GM23338 (cell line): ENCODE measurements at regions not wholly inside any gene's neighbourhood (a gene's known extent, or its start where the extent isn't known, plus 50 kb on each side); places are given as distances from the start of the nearest gene placed in this dataset.

Source experiments
- ATAC-seq: fragments of 200-7000 bp; cut with Tn5 transposase; 3 replicates; pipeline ENCODE4 v1.9.1; 2020
- DNase-seq: peaks from one replicate; pipeline ENCODE4 v3.0.0-alpha.2; 2015; ENCODE audit warnings: low spot score
- H2AFZ ChIP-seq: fragments of 200-600 bp; sonication (generic); 2 replicates; pipeline ENCODE4 v1.8.0; 2016; ENCODE audit warnings: antibody characterized with exemption, mild to moderate bottlenecking, moderate library complexity
- H3F3A ChIP-seq: fragments of 200-600 bp; sonication (generic); replicated peaks from 2 replicates; pipeline ENCODE4 v1.8.0; 2017; ENCODE audit warnings: antibody characterized with exemption, mixed run types, low read depth
- H3K27ac ChIP-seq: fragments of 200-600 bp; sonication (generic); 2 replicates; pipeline ENCODE4 v1.6.1; 2016; ENCODE audit warnings: low read depth
- H3K27me3 ChIP-seq: fragments of 200-600 bp; sonication (generic); 2 replicates; pipeline ENCODE4 v1.8.0; 2016; ENCODE audit warnings: mild to moderate bottlenecking, mixed run types, moderate library complexity; ENCODE audit not compliant: insufficient read depth
- H3K36me3 ChIP-seq: fragments of 200-600 bp; sonication (generic); 2 replicates; pipeline ENCODE4 v1.8.0; 2016; ENCODE audit warnings: mild to moderate bottlenecking; ENCODE audit not compliant: insufficient read depth
- H3K4me1 ChIP-seq: fragments of 200-600 bp; sonication (generic); 2 replicates; pipeline ENCODE4 v1.8.0; 2016; ENCODE audit warnings: mild to moderate bottlenecking, moderate library complexity; ENCODE audit not compliant: insufficient read depth
- H3K4me2 ChIP-seq: fragments of 200-600 bp; sonication (generic); 2 replicates; pipeline ENCODE4 v1.7.1; 2017; ENCODE audit warnings: mixed run types
- H3K4me3 ChIP-seq: fragments of 200-600 bp; sonication (generic); 2 replicates; pipeline ENCODE4 v1.6.1; 2016; ENCODE audit warnings: mixed run types
- H3K79me2 ChIP-seq: fragments of 200-600 bp; sonication (generic); replicated peaks from 2 replicates; pipeline ENCODE4 v1.8.0; 2017; ENCODE audit warnings: mild to moderate bottlenecking; ENCODE audit not compliant: insufficient read depth
- H3K9me2 ChIP-seq: fragments of 200-600 bp; sonication (generic); 2 replicates; pipeline ENCODE4 v1.8.0; 2017; ENCODE audit not compliant: insufficient read depth
- H4K20me1 ChIP-seq: fragments of 200-600 bp; sonication (generic); replicated peaks from 2 replicates; pipeline ENCODE4 v1.8.0; 2017; ENCODE audit warnings: mild to moderate bottlenecking; ENCODE audit not compliant: insufficient read depth
- H3K27ac Mint-ChIP-seq: 2 replicates; pipeline ENCODE4 v1.8.0; 2020; ENCODE audit warnings: inconsistent platforms, mild to moderate bottlenecking, moderate library complexity, mixed read lengths
- H3K27me3 Mint-ChIP-seq: 3 replicates; pipeline ENCODE4 v1.8.0; 2022; ENCODE audit warnings: low read depth, mild to moderate bottlenecking, moderate library complexity, mixed read lengths, inconsistent platforms; ENCODE audit not compliant: insufficient read depth, poor library complexity
- H3K36me3 Mint-ChIP-seq: 3 replicates; pipeline ENCODE4 v1.8.0; 2021; ENCODE audit warnings: low read depth, mild to moderate bottlenecking, inconsistent platforms, moderate library complexity, mixed read lengths
- H3K4me1 Mint-ChIP-seq: 3 replicates; pipeline ENCODE4 v1.8.0; 2020; ENCODE audit warnings: mild to moderate bottlenecking, inconsistent platforms, mixed read lengths
- H3K4me3 Mint-ChIP-seq: 3 replicates; pipeline ENCODE4 v1.8.0; 2021; ENCODE audit warnings: moderate library complexity, mild to moderate bottlenecking, inconsistent platforms, mixed read lengths
- H3K9me3 Mint-ChIP-seq: 3 replicates; pipeline ENCODE4 v1.8.0; 2020; ENCODE audit warnings: moderate library complexity, mild to moderate bottlenecking, inconsistent platforms, mixed read lengths
- CREB1 ChIP-seq: fragments of 250-450 bp; sonication (Bioruptor Pico); IDR thresholded peaks from 2 replicates; pipeline ENCODE4 v1.5.0; 2020; ENCODE audit warnings: low read depth, mild to moderate bottlenecking, moderate library complexity
- EZH2 ChIP-seq: fragments of 200-600 bp; sonication (generic); IDR thresholded peaks from one replicate; pipeline ENCODE4 v1.8.0; 2017; ENCODE audit warnings: antibody characterized with exemption, mild to moderate bottlenecking, low read depth; ENCODE audit not compliant: unreplicated experiment
- EZH2phosphoT487 ChIP-seq: fragments of 200-600 bp; sonication (generic); IDR thresholded peaks from one replicate; pipeline ENCODE4 v1.8.1; 2018; ENCODE audit warnings: antibody characterized with exemption; ENCODE audit not compliant: unreplicated experiment
- JUNB ChIP-seq: IDR thresholded peaks from one replicate; pipeline ENCODE4 v1.6.1; 2016; ENCODE audit warnings: antibody characterized with exemption; ENCODE audit not compliant: unreplicated experiment
- NANOG ChIP-seq: IDR thresholded peaks from 2 replicates; pipeline ENCODE4 v1.6.1; 2016; ENCODE audit warnings: antibody characterized with exemption, borderline replicate concordance
- POLR2AphosphoS5 ChIP-seq: IDR thresholded peaks from 2 replicates; pipeline ENCODE4 v1.6.1; 2016; ENCODE audit warnings: antibody characterized with exemption, low read depth
- STAT1 ChIP-seq: IDR thresholded peaks from one replicate; pipeline ENCODE4 v1.6.1; 2016; ENCODE audit warnings: antibody characterized with exemption; ENCODE audit not compliant: unreplicated experiment
- ZNF114 ChIP-seq: fragments of 250-450 bp; sonication (Bioruptor Pico); IDR thresholded peaks from 2 replicates; pipeline ENCODE4 v1.5.0; 2020; ENCODE audit warnings: mild to moderate bottlenecking, moderate library complexity
- ZNF331 ChIP-seq: fragments of 250-450 bp; sonication (Bioruptor Pico); IDR thresholded peaks from 2 replicates; pipeline ENCODE4 v1.5.0; 2020; ENCODE audit warnings: low read depth, mild to moderate bottlenecking, moderate library complexity
- TF ChIP-seq, protein P1 (sequence below): fragments of 250-450 bp; sonication (Bioruptor Pico); IDR thresholded peaks from 2 replicates; pipeline ENCODE4 v1.5.0; 2020; ENCODE audit warnings: mild to moderate bottlenecking, moderate library complexity
- TF ChIP-seq, protein P2 (sequence below): IDR thresholded peaks from 2 replicates; pipeline ENCODE4 v1.6.1; 2016; ENCODE audit warnings: antibody characterized with exemption
- TF ChIP-seq, protein P3 (sequence below): IDR thresholded peaks from one replicate; pipeline ENCODE4 v1.6.1; 2018; ENCODE audit warnings: antibody characterized with exemption; ENCODE audit not compliant: unreplicated experiment
- TF ChIP-seq, protein P4 (sequence below), 2 experiments: fragments of 200-600 bp in 1 of 2; sonication (generic) in 1 of 2; conservative IDR thresholded peaks; 2 replicates each; pipeline versions ENCODE4 v1.5.1 to v1.6.1; 2016 to 2017; ENCODE audit warnings: antibody characterized with exemption in 2 of 2, low read depth in 2 of 2, mild to moderate bottlenecking in 2 of 2, moderate library complexity in 1 of 2

DNA sequence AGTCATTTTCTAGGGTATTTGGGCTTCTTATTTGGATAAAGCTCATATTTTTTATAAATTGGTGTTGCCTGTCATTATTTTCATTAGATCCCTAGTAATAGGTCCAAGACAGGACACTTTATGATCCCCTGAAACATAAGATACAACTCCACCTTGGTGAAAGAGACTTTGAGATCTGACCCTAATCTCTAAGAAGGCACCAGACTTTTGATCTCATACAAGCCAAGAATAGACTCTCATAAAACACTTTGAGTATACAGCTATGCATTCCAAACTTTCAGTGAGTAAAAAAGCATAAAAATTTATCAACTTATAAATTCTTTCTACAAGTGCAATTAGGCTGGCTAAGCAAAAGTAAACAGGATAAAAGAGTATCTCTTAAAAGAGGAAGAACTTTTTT lies 451.2 kb downstream of the MN1 start:
- Mint-ChIP-seq H3K36me3 (no peaks in the 10 kb centered on the region), H3K9me3 (peaks cover 6% of the 10 kb centered on the region; the same call in 1 of the 3 replicates), H3K4me3 (no peak overlapping the region), H3K27me3 (peaks cover 5% of the 10 kb centered on the region), H3K4me1 (peaks cover 12% of the 10 kb centered on the region), H3K27ac (no peak overlapping the region)
- H3F3A ChIP-seq: no peaks in the 10 kb centered on the region
- H3K27me3 ChIP-seq: no peaks in the 10 kb centered on the region
- no peak overlapping the region for H2AFZ ChIP-seq
- no peaks in the 10 kb centered on the region; the same call in 1 of the 2 replicates for H4K20me1 ChIP-seq
- DNase-seq: no peak
- no peak overlapping the region for H3K4me2 ChIP-seq
- no peak for TF ChIP-seq ZNF114 (CRISPR knock-in tag)
- TF ChIP-seq, protein P1, sequence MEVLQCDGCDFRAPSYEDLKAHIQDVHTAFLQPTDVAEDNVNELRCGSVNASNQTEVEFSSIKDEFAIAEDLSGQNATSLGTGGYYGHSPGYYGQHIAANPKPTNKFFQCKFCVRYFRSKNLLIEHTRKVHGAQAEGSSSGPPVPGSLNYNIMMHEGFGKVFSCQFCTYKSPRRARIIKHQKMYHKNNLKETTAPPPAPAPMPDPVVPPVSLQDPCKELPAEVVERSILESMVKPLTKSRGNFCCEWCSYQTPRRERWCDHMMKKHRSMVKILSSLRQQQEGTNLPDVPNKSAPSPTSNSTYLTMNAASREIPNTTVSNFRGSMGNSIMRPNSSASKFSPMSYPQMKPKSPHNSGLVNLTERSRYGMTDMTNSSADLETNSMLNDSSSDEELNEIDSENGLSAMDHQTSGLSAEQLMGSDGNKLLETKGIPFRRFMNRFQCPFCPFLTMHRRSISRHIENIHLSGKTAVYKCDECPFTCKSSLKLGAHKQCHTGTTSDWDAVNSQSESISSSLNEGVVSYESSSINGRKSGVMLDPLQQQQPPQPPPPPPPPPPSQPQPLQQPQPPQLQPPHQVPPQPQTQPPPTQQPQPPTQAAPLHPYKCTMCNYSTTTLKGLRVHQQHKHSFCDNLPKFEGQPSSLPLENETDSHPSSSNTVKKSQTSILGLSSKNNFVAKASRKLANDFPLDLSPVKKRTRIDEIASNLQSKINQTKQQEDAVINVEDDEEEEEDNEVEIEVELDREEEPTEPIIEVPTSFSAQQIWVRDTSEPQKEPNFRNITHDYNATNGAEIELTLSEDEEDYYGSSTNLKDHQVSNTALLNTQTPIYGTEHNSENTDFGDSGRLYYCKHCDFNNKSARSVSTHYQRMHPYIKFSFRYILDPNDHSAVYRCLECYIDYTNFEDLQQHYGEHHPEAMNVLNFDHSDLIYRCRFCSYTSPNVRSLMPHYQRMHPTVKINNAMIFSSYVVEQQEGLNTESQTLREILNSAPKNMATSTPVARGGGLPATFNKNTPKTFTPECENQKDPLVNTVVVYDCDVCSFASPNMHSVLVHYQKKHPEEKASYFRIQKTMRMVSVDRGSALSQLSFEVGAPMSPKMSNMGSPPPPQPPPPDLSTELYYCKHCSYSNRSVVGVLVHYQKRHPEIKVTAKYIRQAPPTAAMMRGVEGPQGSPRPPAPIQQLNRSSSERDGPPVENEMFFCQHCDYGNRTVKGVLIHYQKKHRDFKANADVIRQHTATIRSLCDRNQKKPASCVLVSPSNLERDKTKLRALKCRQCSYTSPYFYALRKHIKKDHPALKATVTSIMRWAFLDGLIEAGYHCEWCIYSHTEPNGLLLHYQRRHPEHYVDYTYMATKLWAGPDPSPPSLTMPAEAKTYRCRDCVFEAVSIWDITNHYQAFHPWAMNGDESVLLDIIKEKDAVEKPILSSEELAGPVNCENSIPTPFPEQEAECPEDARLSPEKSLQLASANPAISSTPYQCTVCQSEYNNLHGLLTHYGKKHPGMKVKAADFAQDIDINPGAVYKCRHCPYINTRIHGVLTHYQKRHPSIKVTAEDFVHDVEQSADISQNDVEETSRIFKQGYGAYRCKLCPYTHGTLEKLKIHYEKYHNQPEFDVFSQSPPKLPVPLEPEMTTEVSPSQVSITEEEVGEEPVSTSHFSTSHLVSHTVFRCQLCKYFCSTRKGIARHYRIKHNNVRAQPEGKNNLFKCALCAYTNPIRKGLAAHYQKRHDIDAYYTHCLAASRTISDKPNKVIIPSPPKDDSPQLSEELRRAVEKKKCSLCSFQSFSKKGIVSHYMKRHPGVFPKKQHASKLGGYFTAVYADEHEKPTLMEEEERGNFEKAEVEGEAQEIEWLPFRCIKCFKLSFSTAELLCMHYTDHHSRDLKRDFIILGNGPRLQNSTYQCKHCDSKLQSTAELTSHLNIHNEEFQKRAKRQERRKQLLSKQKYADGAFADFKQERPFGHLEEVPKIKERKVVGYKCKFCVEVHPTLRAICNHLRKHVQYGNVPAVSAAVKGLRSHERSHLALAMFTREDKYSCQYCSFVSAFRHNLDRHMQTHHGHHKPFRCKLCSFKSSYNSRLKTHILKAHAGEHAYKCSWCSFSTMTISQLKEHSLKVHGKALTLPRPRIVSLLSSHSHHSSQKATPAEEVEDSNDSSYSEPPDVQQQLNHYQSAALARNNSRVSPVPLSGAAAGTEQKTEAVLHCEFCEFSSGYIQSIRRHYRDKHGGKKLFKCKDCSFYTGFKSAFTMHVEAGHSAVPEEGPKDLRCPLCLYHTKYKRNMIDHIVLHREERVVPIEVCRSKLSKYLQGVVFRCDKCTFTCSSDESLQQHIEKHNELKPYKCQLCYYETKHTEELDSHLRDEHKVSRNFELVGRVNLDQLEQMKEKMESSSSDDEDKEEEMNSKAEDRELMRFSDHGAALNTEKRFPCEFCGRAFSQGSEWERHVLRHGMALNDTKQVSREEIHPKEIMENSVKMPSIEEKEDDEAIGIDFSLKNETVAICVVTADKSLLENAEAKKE (CRISPR knock-in tag): no peak
- no peak for TF ChIP-seq STAT1
- TF ChIP-seq, protein P2, sequence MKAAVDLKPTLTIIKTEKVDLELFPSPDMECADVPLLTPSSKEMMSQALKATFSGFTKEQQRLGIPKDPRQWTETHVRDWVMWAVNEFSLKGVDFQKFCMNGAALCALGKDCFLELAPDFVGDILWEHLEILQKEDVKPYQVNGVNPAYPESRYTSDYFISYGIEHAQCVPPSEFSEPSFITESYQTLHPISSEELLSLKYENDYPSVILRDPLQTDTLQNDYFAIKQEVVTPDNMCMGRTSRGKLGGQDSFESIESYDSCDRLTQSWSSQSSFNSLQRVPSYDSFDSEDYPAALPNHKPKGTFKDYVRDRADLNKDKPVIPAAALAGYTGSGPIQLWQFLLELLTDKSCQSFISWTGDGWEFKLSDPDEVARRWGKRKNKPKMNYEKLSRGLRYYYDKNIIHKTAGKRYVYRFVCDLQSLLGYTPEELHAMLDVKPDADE: no peak
- TF ChIP-seq EZH2phosphoT487: no peak
- TF ChIP-seq, protein P3, sequence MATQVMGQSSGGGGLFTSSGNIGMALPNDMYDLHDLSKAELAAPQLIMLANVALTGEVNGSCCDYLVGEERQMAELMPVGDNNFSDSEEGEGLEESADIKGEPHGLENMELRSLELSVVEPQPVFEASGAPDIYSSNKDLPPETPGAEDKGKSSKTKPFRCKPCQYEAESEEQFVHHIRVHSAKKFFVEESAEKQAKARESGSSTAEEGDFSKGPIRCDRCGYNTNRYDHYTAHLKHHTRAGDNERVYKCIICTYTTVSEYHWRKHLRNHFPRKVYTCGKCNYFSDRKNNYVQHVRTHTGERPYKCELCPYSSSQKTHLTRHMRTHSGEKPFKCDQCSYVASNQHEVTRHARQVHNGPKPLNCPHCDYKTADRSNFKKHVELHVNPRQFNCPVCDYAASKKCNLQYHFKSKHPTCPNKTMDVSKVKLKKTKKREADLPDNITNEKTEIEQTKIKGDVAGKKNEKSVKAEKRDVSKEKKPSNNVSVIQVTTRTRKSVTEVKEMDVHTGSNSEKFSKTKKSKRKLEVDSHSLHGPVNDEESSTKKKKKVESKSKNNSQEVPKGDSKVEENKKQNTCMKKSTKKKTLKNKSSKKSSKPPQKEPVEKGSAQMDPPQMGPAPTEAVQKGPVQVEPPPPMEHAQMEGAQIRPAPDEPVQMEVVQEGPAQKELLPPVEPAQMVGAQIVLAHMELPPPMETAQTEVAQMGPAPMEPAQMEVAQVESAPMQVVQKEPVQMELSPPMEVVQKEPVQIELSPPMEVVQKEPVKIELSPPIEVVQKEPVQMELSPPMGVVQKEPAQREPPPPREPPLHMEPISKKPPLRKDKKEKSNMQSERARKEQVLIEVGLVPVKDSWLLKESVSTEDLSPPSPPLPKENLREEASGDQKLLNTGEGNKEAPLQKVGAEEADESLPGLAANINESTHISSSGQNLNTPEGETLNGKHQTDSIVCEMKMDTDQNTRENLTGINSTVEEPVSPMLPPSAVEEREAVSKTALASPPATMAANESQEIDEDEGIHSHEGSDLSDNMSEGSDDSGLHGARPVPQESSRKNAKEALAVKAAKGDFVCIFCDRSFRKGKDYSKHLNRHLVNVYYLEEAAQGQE: no peak
- TF ChIP-seq POLR2AphosphoS5: no peak
- no peak for TF ChIP-seq JUNB
- TF ChIP-seq ZNF331 (CRISPR knock-in tag): no peak
- no peak for TF ChIP-seq EZH2
- TF ChIP-seq, protein P4, sequence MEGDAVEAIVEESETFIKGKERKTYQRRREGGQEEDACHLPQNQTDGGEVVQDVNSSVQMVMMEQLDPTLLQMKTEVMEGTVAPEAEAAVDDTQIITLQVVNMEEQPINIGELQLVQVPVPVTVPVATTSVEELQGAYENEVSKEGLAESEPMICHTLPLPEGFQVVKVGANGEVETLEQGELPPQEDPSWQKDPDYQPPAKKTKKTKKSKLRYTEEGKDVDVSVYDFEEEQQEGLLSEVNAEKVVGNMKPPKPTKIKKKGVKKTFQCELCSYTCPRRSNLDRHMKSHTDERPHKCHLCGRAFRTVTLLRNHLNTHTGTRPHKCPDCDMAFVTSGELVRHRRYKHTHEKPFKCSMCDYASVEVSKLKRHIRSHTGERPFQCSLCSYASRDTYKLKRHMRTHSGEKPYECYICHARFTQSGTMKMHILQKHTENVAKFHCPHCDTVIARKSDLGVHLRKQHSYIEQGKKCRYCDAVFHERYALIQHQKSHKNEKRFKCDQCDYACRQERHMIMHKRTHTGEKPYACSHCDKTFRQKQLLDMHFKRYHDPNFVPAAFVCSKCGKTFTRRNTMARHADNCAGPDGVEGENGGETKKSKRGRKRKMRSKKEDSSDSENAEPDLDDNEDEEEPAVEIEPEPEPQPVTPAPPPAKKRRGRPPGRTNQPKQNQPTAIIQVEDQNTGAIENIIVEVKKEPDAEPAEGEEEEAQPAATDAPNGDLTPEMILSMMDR (conservative IDR thresholded peaks at IDR 0.05; ENCODE audit: low read depth in 2 of 2): no peak
- TF ChIP-seq CREB1: no peak
- no peak for TF ChIP-seq NANOG
- H3K4me3 ChIP-seq: no peak overlapping the region
- no peaks in the 10 kb centered on the region; the same call in 1 of the 2 replicates for H3K36me3 ChIP-seq
- H3K27ac ChIP-seq: no peak overlapping the region
- no peak for ATAC-seq
- H3K79me2 ChIP-seq: no peaks in the 10 kb centered on the region
- no peaks in the 10 kb centered on the region for H3K9me2 ChIP-seq
- H3K4me1 ChIP-seq: no peaks in the 10 kb centered on the region
